ENCODE measurements at regions not wholly inside any gene's neighbourhood (a gene's known extent, or its start where the extent isn't known, plus 50 kb on each side); places are given as distances from the start of the nearest gene placed in this dataset.

DNA sequence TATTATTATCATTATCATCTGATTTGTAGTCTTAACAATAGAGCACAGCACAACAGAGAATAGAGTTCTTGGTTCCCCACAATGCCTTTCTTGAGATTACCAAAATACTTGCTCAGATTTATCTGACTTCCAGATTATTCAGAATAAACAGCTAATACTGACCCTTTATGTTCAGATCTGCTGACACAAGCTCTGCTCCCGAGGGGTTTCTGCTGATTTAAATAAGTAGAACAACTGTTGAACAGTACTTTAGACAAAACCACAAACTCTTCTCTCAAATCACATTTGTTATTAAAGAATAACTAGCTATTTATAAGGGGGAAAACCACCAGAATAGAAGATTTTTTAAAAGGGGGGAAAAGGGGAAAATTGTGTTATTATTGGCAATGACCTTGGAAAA lies 380.2 kb upstream of the ATP11B start:
- TF ChIP-seq, protein P1, sequence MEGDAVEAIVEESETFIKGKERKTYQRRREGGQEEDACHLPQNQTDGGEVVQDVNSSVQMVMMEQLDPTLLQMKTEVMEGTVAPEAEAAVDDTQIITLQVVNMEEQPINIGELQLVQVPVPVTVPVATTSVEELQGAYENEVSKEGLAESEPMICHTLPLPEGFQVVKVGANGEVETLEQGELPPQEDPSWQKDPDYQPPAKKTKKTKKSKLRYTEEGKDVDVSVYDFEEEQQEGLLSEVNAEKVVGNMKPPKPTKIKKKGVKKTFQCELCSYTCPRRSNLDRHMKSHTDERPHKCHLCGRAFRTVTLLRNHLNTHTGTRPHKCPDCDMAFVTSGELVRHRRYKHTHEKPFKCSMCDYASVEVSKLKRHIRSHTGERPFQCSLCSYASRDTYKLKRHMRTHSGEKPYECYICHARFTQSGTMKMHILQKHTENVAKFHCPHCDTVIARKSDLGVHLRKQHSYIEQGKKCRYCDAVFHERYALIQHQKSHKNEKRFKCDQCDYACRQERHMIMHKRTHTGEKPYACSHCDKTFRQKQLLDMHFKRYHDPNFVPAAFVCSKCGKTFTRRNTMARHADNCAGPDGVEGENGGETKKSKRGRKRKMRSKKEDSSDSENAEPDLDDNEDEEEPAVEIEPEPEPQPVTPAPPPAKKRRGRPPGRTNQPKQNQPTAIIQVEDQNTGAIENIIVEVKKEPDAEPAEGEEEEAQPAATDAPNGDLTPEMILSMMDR (conservative IDR thresholded peaks at IDR 0.05; ENCODE audit: low read depth, low read length) = no peak
- TF ChIP-seq POLR2A (IDR thresholded peaks at IDR 0.05; ENCODE audit: low read depth, low read length) (no peak), RFX5 (IDR thresholded peaks at IDR 0.05; ENCODE audit: low read depth, low read length) (no peak), CEBPB (IDR thresholded peaks at IDR 0.05; ENCODE audit: low read depth, low read length) (no peak), CHD1 (IDR thresholded peaks at IDR 0.05; ENCODE audit: low read depth, low read length) (no peak), RAD21 (IDR thresholded peaks at IDR 0.05; ENCODE audit: low read length) (no peak), MAZ (IDR thresholded peaks at IDR 0.05; ENCODE audit: borderline replicate concordance, low read depth, low read length) (no peak), RCOR1 (IDR thresholded peaks at IDR 0.05; ENCODE audit: insufficient replicate concordance, low read length) (no peak), FOS (IDR thresholded peaks at IDR 0.05; ENCODE audit: low read depth, low read length) (no peak), MXI1 (IDR thresholded peaks at IDR 0.05; ENCODE audit: borderline replicate concordance, low read depth, low read length) (no peak), SMC3 (IDR thresholded peaks at IDR 0.05; ENCODE audit: low read depth, low read length) (no peak)
- TF ChIP-seq, protein P2, sequence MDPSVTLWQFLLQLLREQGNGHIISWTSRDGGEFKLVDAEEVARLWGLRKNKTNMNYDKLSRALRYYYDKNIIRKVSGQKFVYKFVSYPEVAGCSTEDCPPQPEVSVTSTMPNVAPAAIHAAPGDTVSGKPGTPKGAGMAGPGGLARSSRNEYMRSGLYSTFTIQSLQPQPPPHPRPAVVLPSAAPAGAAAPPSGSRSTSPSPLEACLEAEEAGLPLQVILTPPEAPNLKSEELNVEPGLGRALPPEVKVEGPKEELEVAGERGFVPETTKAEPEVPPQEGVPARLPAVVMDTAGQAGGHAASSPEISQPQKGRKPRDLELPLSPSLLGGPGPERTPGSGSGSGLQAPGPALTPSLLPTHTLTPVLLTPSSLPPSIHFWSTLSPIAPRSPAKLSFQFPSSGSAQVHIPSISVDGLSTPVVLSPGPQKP (IDR thresholded peaks at IDR 0.05; ENCODE audit: borderline replicate concordance, low read depth, low read length) = no peak
- TF ChIP-seq, protein P3, sequence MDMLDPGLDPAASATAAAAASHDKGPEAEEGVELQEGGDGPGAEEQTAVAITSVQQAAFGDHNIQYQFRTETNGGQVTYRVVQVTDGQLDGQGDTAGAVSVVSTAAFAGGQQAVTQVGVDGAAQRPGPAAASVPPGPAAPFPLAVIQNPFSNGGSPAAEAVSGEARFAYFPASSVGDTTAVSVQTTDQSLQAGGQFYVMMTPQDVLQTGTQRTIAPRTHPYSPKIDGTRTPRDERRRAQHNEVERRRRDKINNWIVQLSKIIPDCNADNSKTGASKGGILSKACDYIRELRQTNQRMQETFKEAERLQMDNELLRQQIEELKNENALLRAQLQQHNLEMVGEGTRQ (IDR thresholded peaks at IDR 0.05; ENCODE audit: low read depth, low read length) = no peak
